PC-9 (cell line): ENCODE measurements at regions not wholly inside any gene's neighbourhood (a gene's known extent, or its start where the extent isn't known, plus 50 kb on each side); places are given as distances from the start of the nearest gene placed in this dataset.

Experiments
- BruUV-seq: library from RNA; stranded (reverse); fragments of 400-500 nt; replicated peaks from 2 replicates; lab custom pipeline; 2021; lab: Mats Ljungman, UMichigan
- CTCF ChIA-PET: fragments of 300-600 bp; sonication (Branson Sonifier 250); formaldehyde crosslinking; loops from one replicate; lab custom pipeline; 2022; ENCODE audit warnings: antibody characterized with exemption; lab: Charles Lee
- POLR2A ChIA-PET: fragments of 300-600 bp; sonication (Branson Sonifier 250); formaldehyde crosslinking; loops from one replicate; lab custom pipeline; 2022; ENCODE audit warnings: antibody characterized with exemption; ENCODE audit not compliant: unreplicated experiment; lab: Charles Lee
- DNase-seq, 2 experiments: peaks; one replicate each; pipeline versions ENCODE4 v3.0.0 to v3.0.0-alpha.2; 2015 to 2022; ENCODE audit warnings: mixed read lengths in 1 of 2
- H2AFZ ChIP-seq: fragments of 200-600 bp; sonication (generic); 2 replicates; pipeline ENCODE4 v1.8.1; 2017; ENCODE audit warnings: antibody characterized with exemption
- H3F3A ChIP-seq: fragments of 200-600 bp; sonication (generic); 2 replicates; pipeline ENCODE4 v1.8.1; 2017; ENCODE audit warnings: antibody characterized with exemption, mild to moderate bottlenecking, low read depth; ENCODE audit not compliant: insufficient read depth
- H3K27ac ChIP-seq: fragments of 200-600 bp; sonication (generic); 2 replicates; pipeline ENCODE4 v1.6.1; 2016; ENCODE audit warnings: mixed run types
- H3K27me3 ChIP-seq: fragments of 200-600 bp; sonication (generic); 2 replicates; pipeline ENCODE4 v1.6.1; 2016; ENCODE audit warnings: low read depth, mixed run types; ENCODE audit not compliant: insufficient read depth
- H3K36me3 ChIP-seq: fragments of 200-600 bp; sonication (generic); 2 replicates; pipeline ENCODE4 v1.6.1; 2016; ENCODE audit warnings: low read depth, mixed run types
- H3K4me1 ChIP-seq: fragments of 200-600 bp; sonication (generic); replicated peaks from 2 replicates; pipeline ENCODE4 v1.6.1; 2016; ENCODE audit warnings: mixed run types; ENCODE audit not compliant: insufficient read depth
- H3K4me2 ChIP-seq: fragments of 200-600 bp; sonication (generic); 2 replicates; pipeline ENCODE4 v1.6.1; 2017; ENCODE audit warnings: mixed run types
- H3K4me3 ChIP-seq: fragments of 200-600 bp; sonication (generic); 2 replicates; pipeline ENCODE4 v1.6.1; 2016; ENCODE audit warnings: mixed run types
- H3K79me2 ChIP-seq: fragments of 200-600 bp; sonication (generic); 2 replicates; pipeline ENCODE4 v1.6.1; 2017; ENCODE audit warnings: low read depth, mixed run types
- H3K9me2 ChIP-seq: fragments of 200-600 bp; sonication (generic); 2 replicates; pipeline ENCODE4 v1.8.1; 2017; ENCODE audit warnings: mild to moderate bottlenecking; ENCODE audit not compliant: insufficient read depth
- H3K9me3 ChIP-seq: fragments of 200-600 bp; sonication (generic); 2 replicates; pipeline ENCODE4 v1.8.1; 2016; ENCODE audit warnings: low read depth; ENCODE audit not compliant: insufficient read depth
- H4K20me1 ChIP-seq: fragments of 200-600 bp; sonication (generic); 2 replicates; pipeline ENCODE4 v1.8.1; 2017; ENCODE audit not compliant: insufficient read depth
- CTCF ChIP-seq: fragments of 200-600 bp; sonication (generic); conservative IDR thresholded peaks from 2 replicates; pipeline ENCODE4 v1.6.1; 2017; ENCODE audit warnings: mixed run types, antibody characterized with exemption, mild to moderate bottlenecking, moderate library complexity
- EZH2 ChIP-seq: fragments of 200-600 bp; sonication (generic); IDR thresholded peaks from 2 replicates; pipeline ENCODE4 v1.8.0; 2017; ENCODE audit warnings: antibody characterized with exemption, low read depth
- intact Hi-C: fragments of 100-400 bp; cut with micrococcal nuclease; formaldehyde crosslinking; loops from one replicate; pipeline ENCODE4 v1.10.0; 2022; ENCODE audit not compliant: unreplicated experiment

DNA sequence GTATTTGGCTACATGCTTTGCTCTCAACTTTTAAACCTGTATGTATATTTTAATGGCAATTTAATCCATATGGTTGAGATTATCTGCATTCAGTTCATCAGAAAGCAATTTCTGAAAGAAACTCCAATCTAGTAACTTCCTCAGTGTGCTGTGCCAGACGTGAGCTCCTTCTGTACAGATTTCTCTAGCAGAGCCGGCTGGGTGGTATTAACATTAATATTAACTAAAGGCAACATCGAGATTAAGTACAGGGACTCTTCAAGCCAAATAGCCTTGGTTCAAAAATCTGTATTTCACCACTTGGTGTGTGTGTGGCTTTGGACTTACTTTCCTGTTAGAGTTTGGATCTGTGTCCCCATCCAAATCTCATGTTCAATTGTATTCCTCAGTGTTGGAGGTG lies 55.5 kb upstream of the NUDT7 start:
- no peaks in the 10 kb centered on the region for H3F3A ChIP-seq
- ChIA-PET CTCF (no interaction called here), POLR2A (no interaction called here)
- no TSS peak for BruUV-seq
- no peak for TF ChIP-seq EZH2
- no peak for TF ChIP-seq CTCF
- H3K9me3 ChIP-seq = no peaks in the 10 kb centered on the region
- H3K9me2 ChIP-seq = no peaks in the 10 kb centered on the region
- H3K27me3 ChIP-seq = no peaks in the 10 kb centered on the region
- no peak overlapping the region for H3K4me2 ChIP-seq
- H3K27ac ChIP-seq = no peak overlapping the region
- H3K36me3 ChIP-seq = no peaks in the 10 kb centered on the region
- intact Hi-C loops = no loop called here
- H4K20me1 ChIP-seq = no peaks in the 10 kb centered on the region
- no peaks in the 10 kb centered on the region for H3K79me2 ChIP-seq
- no peak overlapping the region for H2AFZ ChIP-seq
- DNase-seq = no peak
- no peaks in the 10 kb centered on the region for H3K4me1 ChIP-seq
- no peak overlapping the region for H3K4me3 ChIP-seq

DNA sequence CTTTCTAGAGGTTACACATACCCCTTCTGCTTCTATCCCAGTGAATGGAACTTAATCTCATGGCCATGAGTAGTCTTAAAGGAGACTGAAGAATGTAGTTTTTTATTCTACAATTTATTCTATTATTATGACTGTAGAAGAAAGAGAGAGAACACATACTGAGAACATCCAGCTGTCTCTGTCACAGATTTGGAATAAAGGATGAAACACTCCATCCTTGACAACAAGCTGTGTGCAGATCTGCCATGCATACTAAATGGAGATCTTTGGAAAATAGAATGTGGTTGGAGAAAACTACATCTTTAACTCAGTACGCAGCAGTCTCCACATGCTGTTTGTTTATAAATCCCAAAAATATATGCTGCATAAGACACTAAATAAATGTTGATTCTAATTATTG lies 54.1 kb upstream of the NUDT7 start:
- Histone ChIP-seq H3K27me3 (peaks cover 5% of the 10 kb centered on the region; the same call in 1 of the 2 replicates), H3K36me3 (no peaks in the 10 kb centered on the region), H3K9me2 (no peaks in the 10 kb centered on the region), H2AFZ (no peak overlapping the region), H3K79me2 (no peaks in the 10 kb centered on the region), H3K27ac (no peak overlapping the region), H4K20me1 (no peaks in the 10 kb centered on the region), H3K4me3 (no peak overlapping the region), H3K4me1 (no peaks in the 10 kb centered on the region), H3K9me3 (no peaks in the 10 kb centered on the region), H3F3A (no peaks in the 10 kb centered on the region), H3K4me2 (no peak overlapping the region)
- intact Hi-C loops = no loop called here
- DNase-seq = no peak
- TF ChIP-seq CTCF = no peak
- no peak for TF ChIP-seq EZH2
- no TSS peak for BruUV-seq
- CTCF ChIA-PET = no interaction called here
- POLR2A ChIA-PET = no interaction called here

DNA sequence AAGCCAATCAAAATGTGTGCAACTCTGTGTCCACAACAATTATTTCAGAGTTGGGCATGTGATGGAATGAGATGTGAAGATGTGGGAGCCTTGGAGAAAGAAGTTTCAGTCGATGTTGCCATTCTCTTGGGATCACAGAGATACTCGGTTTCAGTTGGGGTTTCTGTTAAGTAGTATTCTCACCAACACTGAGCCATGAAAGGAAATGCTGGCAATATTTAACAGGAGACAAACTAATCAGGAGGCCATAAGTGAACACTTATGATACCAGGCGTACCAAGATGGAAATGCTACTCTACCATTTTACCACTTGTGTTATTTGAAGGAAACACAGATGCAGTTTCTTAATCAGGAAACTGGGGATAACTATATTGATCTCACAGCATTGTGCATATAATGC lies 53.3 kb upstream of the NUDT7 start:
- H4K20me1 ChIP-seq = no peaks in the 10 kb centered on the region
- H3K9me3 ChIP-seq = no peaks in the 10 kb centered on the region
- no peak overlapping the region for H3K4me3 ChIP-seq
- H3F3A ChIP-seq = no peaks in the 10 kb centered on the region
- H2AFZ ChIP-seq = no peak overlapping the region
- TF ChIP-seq EZH2 = no peak
- no peak for TF ChIP-seq CTCF
- H3K4me1 ChIP-seq = no peaks in the 10 kb centered on the region
- no peak for DNase-seq
- H3K27me3 ChIP-seq = peaks cover 11% of the 10 kb centered on the region; the same call in 1 of the 2 replicates
- H3K9me2 ChIP-seq = no peaks in the 10 kb centered on the region
- no peak overlapping the region for H3K27ac ChIP-seq
- POLR2A ChIA-PET = no interaction called here
- H3K79me2 ChIP-seq = no peaks in the 10 kb centered on the region
- CTCF ChIA-PET = no interaction called here
- no peak overlapping the region for H3K4me2 ChIP-seq
- intact Hi-C loops = no loop called here
- no peaks in the 10 kb centered on the region for H3K36me3 ChIP-seq
- no TSS peak for BruUV-seq
